Vagina (tissue), 2 donors: ENCODE measurements at regions not wholly inside any gene's neighbourhood (a gene's known extent, or its start where the extent isn't known, plus 50 kb on each side); places are given as distances from the start of the nearest gene placed in this dataset.

ENCODE experiments used
- POLR2A ChIP-seq, 2 donors: fragments of 450-650 bp; IDR thresholded peaks; one replicate each; pipeline ENCODE4 v1.6.1; 2017; ENCODE audit warnings: antibody characterized with exemption in 2 of 2, mild to moderate bottlenecking in 2 of 2, moderate library complexity in 2 of 2
- POLR2AphosphoS5 ChIP-seq, 2 donors: sonication (generic); formaldehyde crosslinking; IDR thresholded peaks; one replicate each; pipeline ENCODE4 v1.9.0; 2017; ENCODE audit warnings: antibody characterized with exemption in 2 of 2, mild to moderate bottlenecking in 2 of 2, low read depth in 1 of 2; ENCODE audit not compliant: insufficient read depth in 1 of 2
- TF ChIP-seq, protein P1 (sequence below), 3 experiments: fragments of 450-650 bp in 2 of 3; fragments of 200-600 bp in 1 of 3; sonication (generic) in 1 of 3; IDR thresholded peaks; one replicate each; pipeline ENCODE4 v1.5.1; 2017 to 2019; ENCODE audit warnings: antibody characterized with exemption in 3 of 3, mild to moderate bottlenecking in 2 of 3, moderate library complexity in 2 of 3

DNA sequence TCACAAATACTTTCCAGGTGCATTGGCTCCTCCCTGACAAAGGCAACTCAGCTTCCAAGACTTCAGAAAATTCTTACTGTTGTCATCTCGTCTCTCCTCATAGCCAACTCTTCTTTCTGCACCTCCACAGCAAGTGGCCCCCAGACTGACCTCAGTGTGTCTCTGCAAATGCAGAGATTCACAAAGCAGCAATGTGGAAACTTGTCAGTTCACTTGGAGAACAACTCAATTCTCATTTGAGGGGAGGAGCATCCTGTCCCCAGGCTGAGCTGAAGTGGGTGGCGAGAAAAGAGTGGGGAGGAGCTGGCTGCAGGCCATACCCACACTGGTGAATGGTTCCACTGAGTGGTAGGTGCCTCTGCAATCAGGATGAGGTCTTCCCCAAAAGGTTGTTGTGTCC lies 248.7 kb upstream of the IL12A start:
- TF ChIP-seq, protein P1, sequence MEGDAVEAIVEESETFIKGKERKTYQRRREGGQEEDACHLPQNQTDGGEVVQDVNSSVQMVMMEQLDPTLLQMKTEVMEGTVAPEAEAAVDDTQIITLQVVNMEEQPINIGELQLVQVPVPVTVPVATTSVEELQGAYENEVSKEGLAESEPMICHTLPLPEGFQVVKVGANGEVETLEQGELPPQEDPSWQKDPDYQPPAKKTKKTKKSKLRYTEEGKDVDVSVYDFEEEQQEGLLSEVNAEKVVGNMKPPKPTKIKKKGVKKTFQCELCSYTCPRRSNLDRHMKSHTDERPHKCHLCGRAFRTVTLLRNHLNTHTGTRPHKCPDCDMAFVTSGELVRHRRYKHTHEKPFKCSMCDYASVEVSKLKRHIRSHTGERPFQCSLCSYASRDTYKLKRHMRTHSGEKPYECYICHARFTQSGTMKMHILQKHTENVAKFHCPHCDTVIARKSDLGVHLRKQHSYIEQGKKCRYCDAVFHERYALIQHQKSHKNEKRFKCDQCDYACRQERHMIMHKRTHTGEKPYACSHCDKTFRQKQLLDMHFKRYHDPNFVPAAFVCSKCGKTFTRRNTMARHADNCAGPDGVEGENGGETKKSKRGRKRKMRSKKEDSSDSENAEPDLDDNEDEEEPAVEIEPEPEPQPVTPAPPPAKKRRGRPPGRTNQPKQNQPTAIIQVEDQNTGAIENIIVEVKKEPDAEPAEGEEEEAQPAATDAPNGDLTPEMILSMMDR (IDR thresholded peaks at IDR 0.05): no peak
- TF ChIP-seq POLR2AphosphoS5 (IDR thresholded peaks at IDR 0.05; ENCODE audit: insufficient read depth in 1 of 2, low read depth in 1 of 2): no peak
- TF ChIP-seq POLR2A (IDR thresholded peaks at IDR 0.05): no peak
